CD4-positive, alpha-beta T cell treated with Interleukin-21 for 1 hour (primary cell): ENCODE measurements at regions not wholly inside any gene's neighbourhood (a gene's known extent, or its start where the extent isn't known, plus 50 kb on each side); places are given as distances from the start of the nearest gene placed in this dataset.
A peak's percentile ranks its signal among the peaks of the same experiment; 100 is the strongest.

Source experiments
- DNase-seq: peaks from one replicate; pipeline ENCODE4 v3.0.0-alpha.2; 2020

DNA sequence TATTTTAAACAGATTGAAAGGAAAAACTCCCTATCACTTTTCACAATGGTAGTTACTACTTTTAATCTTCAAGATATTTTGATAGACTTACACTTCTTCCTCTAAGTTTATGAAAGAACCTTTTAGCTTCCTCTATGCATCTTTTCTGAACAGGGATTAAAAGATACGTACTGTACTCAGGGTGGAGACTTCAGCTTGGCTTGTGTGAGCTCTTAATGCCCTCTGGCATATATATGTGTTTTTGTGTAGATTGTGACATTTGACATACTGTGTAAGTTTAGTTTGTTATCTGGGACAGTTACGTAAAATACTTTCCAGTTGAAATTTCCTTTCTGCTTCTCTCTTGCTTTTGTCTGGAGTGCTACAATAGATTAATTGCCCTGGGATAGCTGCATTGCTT, 109.3 kb upstream of the NUDT6 start:
- no peak for DNase-seq

DNA sequence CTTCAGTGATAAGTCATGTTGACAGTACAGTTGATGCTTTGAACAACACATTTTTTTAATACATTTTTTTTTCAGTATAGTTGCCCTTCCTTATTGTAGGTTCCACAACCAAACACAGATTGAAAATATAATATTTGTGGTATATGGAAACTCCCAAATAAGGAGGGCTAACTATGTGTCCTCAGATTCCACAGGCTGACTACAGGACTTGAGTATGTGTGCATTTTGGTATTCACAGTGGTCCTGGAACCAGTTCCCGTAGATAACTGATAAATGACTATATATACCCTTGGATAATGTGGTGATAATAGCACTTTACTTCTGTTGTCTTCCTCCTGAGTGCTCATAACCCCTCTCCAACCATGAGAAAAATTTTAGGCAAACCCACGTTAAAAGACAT, 111.6 kb upstream of the NUDT6 start:
- no peak for DNase-seq

DNA sequence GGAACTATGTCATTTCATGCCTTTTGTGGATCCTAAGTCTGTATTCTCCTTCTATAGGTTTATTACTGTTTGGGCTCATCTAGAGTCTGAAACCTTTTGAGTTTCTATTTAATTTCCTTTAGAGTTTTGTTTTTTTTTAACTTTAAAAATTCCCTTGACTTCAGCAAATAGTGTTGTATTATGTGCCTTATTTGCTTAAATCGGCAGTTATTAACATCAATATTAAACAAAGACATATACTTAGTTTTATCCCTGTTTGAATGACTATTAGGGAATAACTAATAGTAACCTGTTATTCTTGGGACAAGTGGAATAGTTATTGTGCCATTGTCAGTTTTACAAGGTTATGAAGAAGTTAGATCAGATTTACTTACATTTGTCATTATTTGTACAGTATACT, 112.8 kb upstream of the NUDT6 start:
- no peak for DNase-seq

DNA sequence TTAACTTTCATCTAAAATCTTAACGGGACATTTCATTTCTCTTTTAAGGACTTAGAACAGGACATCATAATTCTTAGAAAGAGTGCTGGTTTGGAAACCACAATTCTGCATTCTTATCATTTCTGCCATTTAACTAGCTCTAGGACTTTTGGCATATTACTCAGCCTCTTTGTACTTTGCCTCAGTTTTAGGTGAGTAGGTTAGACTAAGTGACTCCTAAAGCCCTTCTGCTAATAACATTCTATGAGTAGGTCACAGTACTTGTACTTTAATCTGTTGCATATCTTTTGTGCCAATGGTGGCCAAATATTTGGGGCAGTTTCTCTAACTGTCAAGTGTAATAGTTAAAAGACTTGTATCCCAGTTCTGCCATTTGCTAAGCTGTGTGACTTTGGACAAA, 115.4 kb upstream of the NUDT6 start:
- DNase-seq, result no peak

DNA sequence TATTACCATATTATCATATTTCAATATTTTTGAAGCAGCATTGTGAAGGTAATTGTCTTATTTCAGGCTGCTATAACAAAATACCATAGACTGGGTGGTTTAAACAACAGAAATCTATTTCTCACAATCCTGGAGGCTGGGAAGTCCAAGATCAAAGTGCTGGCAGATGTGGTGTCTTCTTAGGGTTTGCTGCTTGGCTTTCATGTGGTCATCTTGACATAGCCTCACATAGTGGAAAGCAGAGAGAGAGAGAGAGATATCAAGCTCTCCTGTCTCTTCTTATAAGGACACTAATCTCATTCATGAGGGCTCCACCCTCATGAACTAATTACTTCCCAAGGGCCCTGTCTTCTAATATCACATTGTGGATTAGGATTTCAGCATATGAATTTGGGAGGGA, 119.7 kb upstream of the NUDT6 start:
- no peak for DNase-seq

DNA sequence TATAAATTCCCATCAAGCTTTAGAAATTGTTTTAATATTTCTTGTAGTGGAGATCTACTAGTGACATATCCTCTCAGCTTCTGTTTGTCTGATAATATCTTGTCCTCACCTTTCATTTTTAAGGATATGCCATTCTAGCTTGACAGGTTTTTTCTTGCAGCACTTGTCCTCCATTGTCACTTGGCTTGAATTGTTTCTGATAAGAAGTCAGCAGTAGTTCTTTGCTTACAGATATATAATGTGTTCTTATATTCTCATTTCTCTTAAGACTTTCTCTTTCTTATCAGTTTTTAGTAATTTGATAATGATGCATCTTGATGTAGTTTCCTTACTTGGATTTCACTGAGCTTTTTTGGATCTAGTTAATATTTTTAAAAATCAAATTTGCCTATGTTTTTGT, 120.6 kb upstream of the NUDT6 start:
- DNase-seq, result no peak

DNA sequence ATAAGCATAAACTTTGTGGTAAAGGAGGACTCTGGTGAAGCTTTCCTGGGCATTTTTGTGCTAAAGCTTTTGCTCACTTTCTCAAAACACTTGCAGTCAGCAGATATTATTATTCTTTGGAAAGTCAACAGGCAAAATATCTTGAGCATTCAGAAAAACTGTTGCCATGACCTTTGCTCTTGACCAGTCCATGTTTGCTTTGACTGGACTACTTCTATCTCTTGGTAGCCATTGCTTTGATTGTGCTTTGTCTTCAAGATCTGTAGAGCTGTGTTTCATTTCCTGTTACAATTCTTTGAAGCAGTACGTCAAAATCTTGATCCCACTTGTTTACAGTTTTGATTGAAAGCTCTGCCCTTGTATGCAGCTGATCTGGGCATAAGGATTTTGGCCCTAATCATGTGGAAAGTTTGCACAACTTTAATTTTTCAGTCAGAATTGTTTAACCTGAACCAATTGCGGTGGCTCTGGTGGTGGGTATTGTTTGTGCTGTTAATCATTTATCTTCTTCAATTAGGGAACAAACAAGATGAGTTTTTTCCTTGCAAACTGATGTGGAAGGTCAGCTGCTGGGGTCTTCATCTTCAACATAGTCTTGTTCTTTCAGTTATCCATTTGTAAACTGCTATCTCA, 121.5 kb upstream of the NUDT6 start:
- DNase-seq, result no peak

DNA sequence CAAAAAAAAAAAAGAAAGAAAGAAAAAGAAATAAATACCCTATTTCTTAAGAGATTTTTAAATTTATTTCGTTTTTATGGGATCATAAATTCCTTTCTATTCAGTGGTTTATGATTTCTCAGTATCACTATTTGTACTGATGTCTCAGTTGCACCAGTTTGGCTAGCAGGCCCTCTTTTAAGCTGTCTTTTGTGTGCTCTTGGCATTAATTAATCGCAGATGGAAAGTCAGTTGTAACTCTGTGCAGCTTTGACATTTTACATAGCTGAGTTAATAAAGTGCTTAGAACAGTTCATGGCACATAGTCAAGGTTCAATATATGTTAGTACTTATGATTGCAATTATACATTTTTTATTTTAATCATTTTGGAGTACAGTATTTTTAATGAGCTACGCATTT, 123.7 kb upstream of the NUDT6 start:
- DNase-seq, result no peak

DNA sequence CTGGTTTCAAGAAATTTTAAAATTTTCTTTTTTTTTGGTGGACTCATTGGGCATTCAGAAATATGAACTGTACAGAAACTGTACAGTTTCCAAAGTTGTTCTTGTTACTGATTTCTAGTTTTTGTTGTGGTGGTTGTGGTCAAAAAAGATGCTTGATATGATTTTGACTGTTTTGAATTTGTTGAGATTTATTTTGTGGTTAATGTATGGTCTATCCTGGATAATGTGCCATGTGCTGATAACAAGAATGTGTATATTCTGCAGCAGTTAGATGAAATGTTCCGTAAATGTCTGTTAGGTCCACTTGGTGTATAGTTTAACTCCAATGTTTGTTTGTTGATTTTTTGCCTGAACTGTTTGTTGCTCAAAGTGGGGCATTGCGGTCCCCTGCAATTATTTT, 127.6 kb upstream of the NUDT6 start:
- no peak for DNase-seq

DNA sequence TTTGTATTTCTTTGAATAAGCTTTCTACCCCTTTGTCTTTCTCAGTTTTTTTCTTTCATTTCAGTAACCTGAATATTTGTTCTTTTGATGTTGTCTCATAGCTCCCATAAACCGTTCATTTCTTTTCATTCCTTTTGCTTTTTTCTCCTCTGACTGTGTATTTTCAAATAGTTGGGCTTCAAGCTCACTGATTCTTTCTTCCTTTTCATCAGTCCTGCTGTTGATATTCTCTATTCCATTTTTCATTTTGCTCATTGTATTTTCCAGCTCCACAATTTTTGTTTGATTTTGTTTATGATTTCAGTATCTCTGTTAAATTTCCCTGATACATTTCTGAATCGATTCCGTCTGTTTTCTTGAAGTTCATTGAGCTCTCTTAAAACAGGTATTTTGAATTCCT, 129.6 kb upstream of the NUDT6 start:
- no peak for DNase-seq

DNA sequence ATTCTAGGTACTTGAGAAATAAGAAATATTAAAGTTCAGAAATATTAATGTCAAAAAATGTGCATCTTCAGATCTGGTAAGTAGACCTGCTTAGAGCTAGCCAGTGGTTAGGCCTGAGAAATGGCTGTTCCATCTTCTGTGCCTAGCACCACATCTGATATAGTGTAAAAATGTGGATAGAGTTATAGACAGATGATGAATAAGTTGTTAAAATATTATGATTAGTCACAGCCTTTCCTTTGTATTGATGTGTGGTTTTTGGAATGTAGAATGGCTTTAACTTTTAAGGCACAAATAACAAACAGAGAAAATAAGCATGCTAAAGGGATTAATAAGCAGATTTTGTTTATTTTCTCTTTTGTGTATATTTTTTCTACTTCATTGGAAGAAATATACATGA, 133.5 kb upstream of the NUDT6 start:
- DNase-seq, result no peak

DNA sequence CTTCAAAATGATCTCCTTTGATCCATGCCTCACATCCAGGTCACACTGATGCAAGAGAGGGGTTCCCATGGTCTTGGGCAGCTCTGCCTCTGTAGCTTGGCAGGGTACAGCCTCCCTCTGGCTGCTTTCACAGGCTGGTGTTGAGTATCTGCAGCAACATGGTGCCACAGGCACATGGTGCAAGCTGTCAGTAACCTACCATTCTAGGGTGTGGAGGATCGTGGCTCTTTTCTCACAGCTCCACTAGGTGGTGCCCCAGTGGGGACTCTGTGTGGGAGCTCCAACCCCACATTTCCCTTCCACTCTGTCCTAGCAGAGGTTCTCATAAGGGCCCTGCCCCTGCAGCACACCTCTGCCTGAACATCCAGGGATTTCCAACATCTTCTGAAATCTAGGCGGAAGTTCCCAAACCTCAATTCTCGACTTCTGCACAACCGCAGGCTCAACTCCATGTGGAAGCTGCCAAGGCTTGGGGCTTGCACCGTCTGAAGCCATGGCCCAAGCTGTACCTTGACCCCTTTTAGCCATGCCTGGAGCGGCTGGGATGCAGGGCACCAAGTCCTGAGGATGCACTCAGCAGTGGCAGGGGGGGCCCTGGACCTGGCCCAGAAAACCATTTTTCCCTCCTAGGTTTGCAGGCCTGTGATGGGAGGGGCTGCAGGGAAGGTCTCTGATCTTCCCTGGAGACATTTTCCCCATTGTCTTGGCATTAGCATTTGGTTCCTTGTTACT, 137.8 kb upstream of the NUDT6 start:
- DNase-seq, result no peak

DNA sequence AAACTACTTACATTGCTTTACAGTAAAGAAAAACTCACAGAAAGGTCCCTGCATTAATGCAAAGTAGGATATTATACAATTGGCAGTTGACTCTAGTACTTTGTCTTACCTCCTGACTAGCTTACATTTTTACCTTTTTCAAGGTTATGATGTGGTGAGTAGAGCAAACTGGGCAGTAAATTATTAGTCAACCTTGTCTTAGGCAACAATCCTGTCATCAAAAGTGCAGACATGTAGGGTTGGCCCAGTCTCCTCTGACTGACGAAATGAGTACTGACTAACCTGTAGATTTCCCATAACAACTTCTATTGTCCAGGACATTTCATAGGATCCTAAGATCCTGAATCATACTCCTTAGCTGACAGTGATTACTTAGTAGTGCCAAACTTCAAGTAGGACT, 142.0 kb upstream of the NUDT6 start:
- DNase-seq, result no peak

DNA sequence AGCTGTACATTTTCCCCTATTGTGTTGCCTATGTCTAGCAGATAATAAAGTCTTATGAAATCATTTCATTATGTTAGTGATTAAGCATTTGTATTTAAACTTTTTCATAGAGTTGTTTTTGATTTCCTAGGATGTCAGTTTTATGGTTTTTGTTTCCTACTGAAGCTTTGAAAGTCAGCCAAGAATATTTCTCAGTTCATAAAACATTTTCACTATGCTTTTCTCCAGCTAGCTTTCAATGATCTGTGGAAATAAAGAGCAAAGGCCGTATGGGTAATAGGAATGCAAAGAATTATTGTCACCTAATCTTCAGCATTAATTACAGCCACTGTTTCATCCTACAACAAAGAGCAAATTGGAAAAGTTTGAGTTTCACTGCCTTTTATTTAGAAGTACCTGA, 145.7 kb upstream of the NUDT6 start:
- no peak for DNase-seq

DNA sequence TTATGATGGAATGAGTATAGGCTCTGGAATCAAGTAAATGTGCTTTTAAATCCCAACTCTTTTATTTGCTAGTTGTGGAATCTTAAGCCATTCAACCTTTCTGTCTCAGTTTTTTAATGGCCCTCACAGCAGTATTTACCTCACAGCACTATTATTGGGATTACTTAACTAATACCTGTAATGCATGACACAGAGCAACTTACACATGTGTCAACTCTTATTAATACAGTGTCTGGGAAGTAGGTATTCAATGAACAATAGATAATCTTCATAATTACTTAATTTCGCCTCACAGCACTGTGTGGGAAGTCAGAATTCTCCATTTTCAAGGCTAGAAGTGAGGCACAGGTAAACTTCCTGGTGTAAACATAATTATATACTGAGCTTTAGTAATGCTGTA, 149.7 kb upstream of the NUDT6 start:
- DNase-seq, result no peak

DNA sequence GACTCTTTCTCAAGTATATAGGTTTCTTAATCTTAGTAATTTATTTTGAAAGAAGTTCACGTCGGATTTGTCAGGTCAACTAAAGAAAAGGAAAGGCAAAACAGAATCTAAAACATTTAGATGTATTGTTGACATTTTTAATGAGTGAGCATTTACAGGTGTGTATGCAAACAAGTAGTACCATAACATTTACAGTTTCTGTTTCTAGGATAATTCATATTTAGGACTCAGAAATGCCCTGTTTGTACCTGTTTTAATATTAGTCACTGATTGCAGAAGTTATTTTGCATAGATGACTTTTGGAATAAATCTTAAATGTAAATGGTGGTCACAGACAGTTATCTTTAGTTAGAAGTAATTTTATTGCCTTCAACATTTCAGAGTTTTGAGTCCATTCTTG, 151.3 kb upstream of the NUDT6 start:
- DNase-seq, result no peak

DNA sequence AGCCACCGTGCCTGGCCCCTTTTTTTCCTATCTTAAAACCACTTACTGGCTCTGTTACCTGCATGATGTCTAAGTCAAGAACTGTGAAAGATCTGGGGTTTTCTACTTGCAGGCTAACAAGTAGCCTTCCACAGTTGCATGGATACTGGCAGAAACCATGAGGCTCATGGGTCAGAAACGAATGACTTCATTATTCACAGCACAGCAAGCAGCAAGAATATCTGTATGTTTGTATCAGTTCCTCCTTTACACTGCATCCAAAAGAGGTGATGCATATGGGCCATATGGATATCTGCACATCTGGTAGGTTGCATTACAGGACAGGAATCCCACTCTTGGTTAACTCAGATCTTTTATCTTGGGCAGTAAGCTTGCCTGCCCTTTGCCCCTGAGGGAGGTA, 154.9 kb upstream of the NUDT6 start:
- no peak for DNase-seq

DNA sequence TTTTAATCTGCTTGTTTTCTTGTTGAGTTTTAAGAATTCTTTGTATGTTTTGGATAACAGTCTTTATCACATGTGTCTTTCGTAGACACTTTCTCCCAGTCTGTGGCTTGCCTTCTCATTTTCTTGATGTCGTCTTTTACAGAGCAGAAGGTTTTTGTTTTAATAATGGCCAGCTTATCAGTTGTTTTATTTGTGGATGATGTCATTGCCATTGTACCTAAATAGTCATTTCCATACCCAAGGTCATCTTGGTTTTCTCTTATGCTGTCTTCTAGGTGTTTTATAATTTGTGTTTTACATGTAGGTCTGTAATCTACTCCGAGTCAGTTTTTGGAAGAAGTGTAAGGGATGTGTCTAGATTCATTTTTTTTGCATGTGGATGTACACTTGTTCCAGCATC, 159.6 kb upstream of the NUDT6 start:
- DNase-seq, result no peak

DNA sequence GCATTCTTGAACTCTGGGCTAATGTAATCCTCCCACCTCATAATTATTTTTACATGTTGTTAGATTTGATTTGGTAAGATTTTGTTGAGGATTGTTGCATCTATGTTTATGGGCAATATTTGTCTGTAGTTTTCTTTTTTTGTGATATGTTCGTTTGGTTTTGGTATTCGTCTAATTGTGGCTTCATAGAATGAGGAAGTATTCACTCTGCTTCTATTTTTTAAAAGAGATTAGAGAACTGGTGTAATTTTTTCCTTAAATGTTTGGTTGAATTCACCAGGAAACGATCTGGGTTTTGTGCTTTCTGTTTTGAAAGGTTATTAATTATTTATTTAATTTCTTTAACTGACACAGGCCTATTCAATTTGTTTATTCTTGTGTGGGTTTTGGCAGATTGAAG, 161.2 kb upstream of the NUDT6 start:
- DNase-seq, result no peak

DNA sequence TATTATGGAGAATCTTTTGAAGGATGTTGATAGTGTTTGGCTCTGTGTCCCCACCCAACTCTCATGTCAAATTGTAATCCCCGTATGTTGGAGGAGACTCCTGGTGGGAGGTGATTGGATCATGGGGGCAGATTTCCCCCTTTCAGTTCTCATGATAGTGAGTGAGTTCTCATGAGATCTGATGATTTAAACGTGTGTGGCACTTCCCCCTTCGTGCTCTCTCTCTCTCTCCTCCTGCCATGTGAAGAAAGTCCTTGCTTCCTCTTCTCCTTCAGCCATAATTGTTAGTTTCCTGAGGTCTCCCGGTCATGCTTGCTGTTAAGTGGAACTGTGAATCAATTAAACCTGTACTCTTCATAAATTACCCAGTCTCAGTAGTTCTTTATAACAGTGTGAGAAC, 166.1 kb upstream of the NUDT6 start:
- no peak for DNase-seq

DNA sequence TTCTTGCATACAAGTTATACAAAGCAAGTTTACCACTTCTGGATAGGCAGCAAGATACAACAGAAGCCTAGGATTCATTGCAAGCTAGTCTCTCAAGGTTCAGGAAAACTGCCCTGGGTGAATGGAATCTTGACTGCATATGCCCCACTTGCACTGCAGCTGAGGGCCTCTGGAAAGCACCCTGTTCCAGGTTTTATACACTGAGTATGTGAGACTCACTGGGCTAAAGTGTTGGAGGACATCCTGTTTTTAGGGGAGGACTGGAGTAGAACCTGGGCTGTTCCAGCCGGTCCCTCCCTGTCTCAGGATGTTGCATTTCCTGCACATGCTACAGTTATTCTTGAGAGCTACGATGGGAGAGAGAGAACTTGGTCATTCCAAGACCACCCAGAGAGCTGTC, 168.5 kb upstream of the NUDT6 start:
- no peak for DNase-seq

DNA sequence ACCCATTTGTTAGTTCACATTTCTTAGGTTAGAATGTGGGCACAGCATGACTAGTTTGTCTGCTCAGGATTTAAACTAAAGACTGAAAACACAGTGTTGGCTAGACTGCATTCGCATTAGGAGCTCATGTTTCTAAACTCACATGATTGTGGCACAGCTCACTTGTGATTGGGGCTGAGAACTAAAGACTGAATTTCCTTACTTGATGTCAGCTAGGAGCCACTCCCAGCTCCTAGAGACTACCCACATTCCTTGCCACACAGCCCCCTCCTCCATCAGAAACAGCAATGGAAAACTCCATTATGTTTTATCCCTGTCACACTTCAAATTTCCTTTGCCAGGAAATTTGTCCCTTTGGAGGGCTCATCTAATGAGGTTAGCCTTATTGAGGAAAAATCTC, 170.2 kb upstream of the NUDT6 start:
- DNase-seq, result no peak

DNA sequence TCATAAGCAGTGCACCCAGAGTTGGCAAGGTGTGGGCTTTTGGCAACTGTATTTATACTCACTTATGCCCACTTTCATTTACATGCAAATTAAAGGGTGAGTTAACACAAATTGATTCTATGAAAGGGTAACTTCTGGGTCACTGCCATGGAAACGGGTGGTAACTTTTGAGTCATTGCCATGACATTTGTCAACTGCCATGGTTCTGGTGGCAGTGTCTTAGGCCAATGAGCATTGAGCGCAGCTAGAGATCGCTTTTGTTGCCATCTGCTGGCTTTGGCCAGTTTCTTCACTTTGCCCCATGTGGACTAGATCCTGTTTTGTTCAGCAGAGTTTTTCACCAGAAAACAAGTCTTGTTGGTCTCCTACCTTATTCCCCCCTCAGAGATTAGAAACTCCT, 170.8 kb upstream of the NUDT6 start:
- DNase-seq, result no peak

DNA sequence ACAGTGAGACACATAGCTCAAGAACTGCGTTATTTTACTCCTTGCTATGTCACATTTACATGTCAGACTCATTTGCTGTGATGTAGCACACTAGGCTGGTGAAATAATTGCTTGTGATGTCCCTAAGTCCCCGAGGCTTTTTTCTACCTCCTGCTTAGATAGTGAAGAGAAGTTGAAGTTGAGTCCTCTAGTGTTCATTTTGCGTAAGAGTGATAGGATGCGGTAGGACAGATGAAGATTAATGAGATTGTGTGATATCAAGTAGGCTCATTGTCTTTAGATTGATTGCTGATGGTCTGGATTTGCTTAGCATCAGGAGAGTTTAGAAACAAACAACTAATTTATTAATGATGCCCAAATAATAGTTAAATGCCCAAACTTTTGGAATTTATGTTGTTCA, 173.6 kb upstream of the NUDT6 start:
- no peak for DNase-seq

DNA sequence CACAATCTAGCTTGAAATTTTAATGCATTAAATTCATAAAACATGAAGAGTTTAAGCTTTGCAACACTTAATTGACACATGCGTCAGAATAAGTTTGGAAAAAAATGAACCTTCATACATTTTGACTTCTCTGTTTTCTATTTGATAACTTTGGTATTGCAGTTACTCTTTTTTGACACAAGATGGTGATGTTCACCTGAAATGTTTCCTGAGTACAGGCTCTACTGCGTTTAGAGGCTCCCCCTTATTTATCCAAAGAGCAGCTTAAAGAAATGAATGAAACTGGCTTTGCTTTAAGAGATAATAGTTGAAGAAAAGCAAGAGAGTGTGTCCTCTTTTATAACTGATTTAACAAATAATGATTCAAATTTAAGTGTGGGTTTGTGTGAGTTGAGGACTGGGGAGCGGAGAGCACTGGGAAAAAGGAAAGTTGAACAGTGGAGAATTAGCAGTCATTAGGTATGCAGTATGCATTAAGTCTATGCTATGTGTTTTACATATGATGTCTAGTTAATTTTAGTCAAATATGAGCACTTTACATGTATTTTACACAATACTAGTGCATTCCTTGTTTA, 180.6 kb upstream of the NUDT6 start:
- DNase-seq, result peak; percentile 27
